KMS-11 (cell line): ENCODE measurements at regions not wholly inside any gene's neighbourhood (a gene's known extent, or its start where the extent isn't known, plus 50 kb on each side); places are given as distances from the start of the nearest gene placed in this dataset.
"Not testable (repeated sequence)": the region's sequence is repeated elsewhere in the genome, so short reads cannot be mapped to it uniquely, and the experiment has no call there.

Source experiments
- H2AFZ ChIP-seq: fragments of 200-600 bp; sonication (generic); 2 replicates; pipeline ENCODE4 v1.6.1; 2016; ENCODE audit warnings: antibody characterized with exemption, mixed run types, low read depth
- H3K27ac ChIP-seq: fragments of 200-600 bp; sonication (generic); 2 replicates; pipeline ENCODE4 v1.6.1; 2016; ENCODE audit warnings: mild to moderate bottlenecking, mixed run types
- H3K27me3 ChIP-seq: fragments of 200-600 bp; sonication (generic); 2 replicates; pipeline ENCODE4 v1.6.1; 2017; ENCODE audit warnings: mild to moderate bottlenecking, low read depth, mixed run types, moderate library complexity; ENCODE audit not compliant: insufficient read depth
- H3K36me3 ChIP-seq: fragments of 200-600 bp; sonication (generic); 2 replicates; pipeline ENCODE4 v1.6.1; 2017; ENCODE audit warnings: mild to moderate bottlenecking, mixed run types; ENCODE audit not compliant: insufficient read depth
- H3K4me1 ChIP-seq: fragments of 200-600 bp; sonication (generic); 2 replicates; pipeline ENCODE4 v1.6.1; 2016; ENCODE audit warnings: mild to moderate bottlenecking, low read depth, mixed run types; ENCODE audit not compliant: poor library complexity, severe bottlenecking
- H3K4me2 ChIP-seq: fragments of 200-600 bp; sonication (generic); 2 replicates; pipeline ENCODE4 v1.7.0; 2016; ENCODE audit warnings: mild to moderate bottlenecking, mixed run types
- H3K4me3 ChIP-seq: fragments of 200-600 bp; sonication (generic); IDR thresholded peaks from 2 replicates; pipeline ENCODE4 v1.6.1; 2017; ENCODE audit warnings: low read depth, low read length, mixed read lengths; ENCODE audit not compliant: insufficient read depth
- H3K79me2 ChIP-seq: fragments of 200-600 bp; sonication (generic); 2 replicates; pipeline ENCODE4 v1.6.1; 2016; ENCODE audit warnings: low read depth, mixed run types; ENCODE audit not compliant: insufficient read depth
- H3K9ac ChIP-seq: fragments of 200-600 bp; sonication (generic); 2 replicates; pipeline ENCODE4 v1.6.1; 2016; ENCODE audit warnings: mild to moderate bottlenecking, mixed run types
- H4K20me1 ChIP-seq: fragments of 200-600 bp; sonication (generic); 2 replicates; pipeline ENCODE4 v1.6.1; 2016; ENCODE audit warnings: mild to moderate bottlenecking, mixed run types; ENCODE audit not compliant: insufficient read depth
- TF ChIP-seq, protein P1 (sequence below): fragments of 200-600 bp; sonication (generic); conservative IDR thresholded peaks from 2 replicates; pipeline ENCODE4 v1.6.1; 2017; ENCODE audit warnings: low read depth, mild to moderate bottlenecking, antibody characterized with exemption, low read length, moderate library complexity, mixed read lengths

DNA sequence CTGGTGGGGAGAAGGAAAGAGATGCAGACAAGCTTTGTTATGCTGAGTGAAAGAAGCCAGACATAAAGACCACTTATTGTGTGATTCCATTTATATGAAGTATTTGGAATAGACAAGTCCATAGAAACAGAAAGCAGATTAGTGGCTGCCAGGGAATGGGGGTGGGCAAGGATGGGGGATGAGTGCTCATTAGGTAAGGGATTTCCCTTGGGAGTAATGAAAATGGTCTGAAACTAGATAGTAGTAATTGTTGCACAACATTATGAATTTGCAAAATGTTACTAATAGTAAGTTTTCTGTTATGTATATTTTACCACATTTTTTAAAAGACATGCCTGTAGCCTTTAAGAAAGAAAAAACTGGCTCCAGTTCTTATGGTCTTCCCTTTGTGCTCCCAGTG lies 154.9 kb downstream of the LNPK start:
- Histone ChIP-seq H3K79me2 (no peaks in the 10 kb centered on the region), H3K27me3 (no peaks in the 10 kb centered on the region), H3K4me1 (no peaks in the 10 kb centered on the region), H2AFZ (no peak overlapping the region), H3K9ac (no peak overlapping the region), H3K4me2 (no peak overlapping the region), H4K20me1 (no peaks in the 10 kb centered on the region), H3K4me3 (no peak overlapping the region), H3K36me3 (no peaks in the 10 kb centered on the region), H3K27ac (no peak overlapping the region)
- TF ChIP-seq, protein P1, sequence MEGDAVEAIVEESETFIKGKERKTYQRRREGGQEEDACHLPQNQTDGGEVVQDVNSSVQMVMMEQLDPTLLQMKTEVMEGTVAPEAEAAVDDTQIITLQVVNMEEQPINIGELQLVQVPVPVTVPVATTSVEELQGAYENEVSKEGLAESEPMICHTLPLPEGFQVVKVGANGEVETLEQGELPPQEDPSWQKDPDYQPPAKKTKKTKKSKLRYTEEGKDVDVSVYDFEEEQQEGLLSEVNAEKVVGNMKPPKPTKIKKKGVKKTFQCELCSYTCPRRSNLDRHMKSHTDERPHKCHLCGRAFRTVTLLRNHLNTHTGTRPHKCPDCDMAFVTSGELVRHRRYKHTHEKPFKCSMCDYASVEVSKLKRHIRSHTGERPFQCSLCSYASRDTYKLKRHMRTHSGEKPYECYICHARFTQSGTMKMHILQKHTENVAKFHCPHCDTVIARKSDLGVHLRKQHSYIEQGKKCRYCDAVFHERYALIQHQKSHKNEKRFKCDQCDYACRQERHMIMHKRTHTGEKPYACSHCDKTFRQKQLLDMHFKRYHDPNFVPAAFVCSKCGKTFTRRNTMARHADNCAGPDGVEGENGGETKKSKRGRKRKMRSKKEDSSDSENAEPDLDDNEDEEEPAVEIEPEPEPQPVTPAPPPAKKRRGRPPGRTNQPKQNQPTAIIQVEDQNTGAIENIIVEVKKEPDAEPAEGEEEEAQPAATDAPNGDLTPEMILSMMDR = no peak

DNA sequence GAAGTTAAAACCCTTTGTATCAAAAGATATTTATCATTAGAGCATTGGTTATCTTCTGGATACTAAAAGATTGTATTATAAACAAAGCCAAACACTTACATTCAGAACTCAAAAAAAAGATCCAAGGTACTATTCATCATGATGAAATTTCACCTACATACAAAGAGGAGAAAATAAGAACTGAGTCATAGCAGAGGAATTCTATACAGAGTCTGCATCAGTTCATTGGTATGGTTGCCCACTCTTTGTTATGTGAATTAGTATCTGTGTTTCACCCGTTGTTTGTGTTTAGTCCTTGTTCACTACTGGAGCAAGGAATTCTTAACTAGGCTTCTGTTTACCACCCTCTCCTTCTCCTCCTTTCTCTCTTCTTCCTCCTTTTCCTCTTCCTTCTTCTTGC lies 157.9 kb downstream of the LNPK start:
- Histone ChIP-seq H3K4me1 (no peaks in the 10 kb centered on the region), H3K79me2 (no peaks in the 10 kb centered on the region), H3K27me3 (no peaks in the 10 kb centered on the region), H3K27ac (no peak overlapping the region), H2AFZ (no peak overlapping the region), H3K4me2 (no peak overlapping the region), H3K36me3 (no peaks in the 10 kb centered on the region), H4K20me1 (no peaks in the 10 kb centered on the region), H3K4me3 (no peak overlapping the region), H3K9ac (no peak overlapping the region)
- TF ChIP-seq, protein P1 = no peak

DNA sequence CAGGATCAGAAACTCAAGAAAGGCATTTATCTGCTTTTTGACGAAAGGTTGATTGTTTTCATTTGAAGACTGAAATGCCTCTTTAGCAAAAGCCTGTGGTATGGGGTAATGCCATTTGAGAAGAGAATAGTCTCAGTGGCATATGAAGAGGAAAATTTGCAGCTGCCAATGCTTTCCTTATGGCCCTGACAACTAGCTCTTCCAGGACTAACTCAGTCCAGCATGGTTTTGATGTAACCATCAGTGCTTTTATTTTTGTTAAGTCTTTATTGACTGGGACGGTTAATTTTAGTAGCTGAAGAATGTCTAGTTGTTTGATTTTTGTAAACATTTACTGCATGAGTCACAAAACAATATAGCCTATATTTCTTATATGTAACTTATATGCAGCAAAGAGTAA lies 158.4 kb downstream of the LNPK start:
- Histone ChIP-seq H3K9ac (no peak overlapping the region), H3K4me2 (no peak overlapping the region), H4K20me1 (no peaks in the 10 kb centered on the region), H3K4me3 (no peak overlapping the region), H3K79me2 (no peaks in the 10 kb centered on the region), H3K27me3 (no peaks in the 10 kb centered on the region), H2AFZ (no peak overlapping the region), H3K4me1 (no peaks in the 10 kb centered on the region), H3K27ac (no peak overlapping the region), H3K36me3 (no peaks in the 10 kb centered on the region)
- TF ChIP-seq, protein P1 = no peak

DNA sequence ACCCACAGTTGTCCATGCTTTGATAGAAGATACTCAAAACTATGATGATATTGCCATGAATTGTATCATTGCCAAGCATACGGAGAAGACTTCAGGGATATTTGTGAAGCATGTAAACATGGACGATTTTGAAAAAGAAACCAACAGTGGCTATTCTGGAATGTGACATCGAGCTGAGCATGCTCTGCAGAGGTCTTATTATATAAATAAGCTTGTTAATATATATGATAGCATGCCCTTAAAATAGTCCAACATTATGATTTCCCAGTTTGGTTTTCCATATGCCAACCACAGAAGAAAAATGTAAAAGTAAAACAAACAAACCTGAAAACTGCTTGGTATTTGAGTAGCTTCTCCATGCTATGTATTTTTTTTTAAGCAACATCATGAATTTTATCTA lies 159.1 kb downstream of the LNPK start:
- Histone ChIP-seq H3K4me2 (no peak overlapping the region), H3K4me3 (no peak overlapping the region), H3K79me2 (no peaks in the 10 kb centered on the region), H3K27ac (no peak overlapping the region), H2AFZ (no peak overlapping the region), H3K27me3 (no peaks in the 10 kb centered on the region), H4K20me1 (no peaks in the 10 kb centered on the region), H3K9ac (no peak overlapping the region), H3K36me3 (no peaks in the 10 kb centered on the region), H3K4me1 (no peaks in the 10 kb centered on the region)
- TF ChIP-seq, protein P1 = no peak

DNA sequence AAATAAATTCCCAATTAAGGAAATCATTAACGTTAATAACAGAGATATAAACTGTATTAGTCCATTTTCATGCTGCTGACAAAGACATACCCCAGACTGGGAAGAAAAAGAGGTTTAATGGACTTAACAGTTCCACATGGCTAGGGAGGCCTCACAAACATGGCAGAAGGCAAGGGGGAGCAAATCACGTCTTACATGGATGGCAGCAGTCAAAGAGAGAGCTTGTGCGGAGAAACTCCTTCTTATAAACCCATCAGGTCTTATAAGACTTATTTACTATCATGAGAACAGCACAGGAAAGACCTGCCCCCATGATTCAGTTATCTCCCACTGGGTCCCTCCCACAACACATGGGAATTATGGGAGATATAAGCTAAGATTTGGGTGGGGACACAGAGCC lies 161.3 kb downstream of the LNPK start:
- not testable (repeated sequence) for H3K36me3 ChIP-seq, H2AFZ ChIP-seq, H3K27ac ChIP-seq, H3K4me1 ChIP-seq, H4K20me1 ChIP-seq, H3K4me3 ChIP-seq, H3K79me2 ChIP-seq, H3K4me2 ChIP-seq, H3K27me3 ChIP-seq, H3K9ac ChIP-seq
